SJSA1 (cell line): ENCODE measurements at regions not wholly inside any gene's neighbourhood (a gene's known extent, or its start where the extent isn't known, plus 50 kb on each side); places are given as distances from the start of the nearest gene placed in this dataset.
"Not testable (repeated sequence)": the region's sequence is repeated elsewhere in the genome, so short reads cannot be mapped to it uniquely, and the experiment has no call there.

Experiments
- DNase-seq, 2 experiments: peaks; one replicate each; pipeline ENCODE4 v3.0.0-alpha.2; 2015 to 2020; ENCODE audit warnings: low spot score in 2 of 2, low read depth in 1 of 2
- H3K27ac ChIP-seq: fragments of 250-450 bp; sonication (Bioruptor Pico); 2 replicates; pipeline ENCODE4 v1.5.1; 2020; ENCODE audit warnings: mild to moderate bottlenecking, moderate library complexity
- H3K27me3 ChIP-seq: fragments of 250-450 bp; sonication (Bioruptor Pico); replicated peaks from 2 replicates; pipeline ENCODE4 v1.5.1; 2020; ENCODE audit warnings: mild to moderate bottlenecking, moderate library complexity
- H3K36me3 ChIP-seq: fragments of 250-450 bp; sonication (Bioruptor Pico); 2 replicates; pipeline ENCODE4 v1.5.1; 2020; ENCODE audit warnings: mild to moderate bottlenecking
- H3K4me1 ChIP-seq: fragments of 250-450 bp; sonication (Bioruptor Pico); replicated peaks from 2 replicates; pipeline ENCODE4 v1.6.1; 2021; ENCODE audit warnings: mild to moderate bottlenecking
- H3K4me3 ChIP-seq: fragments of 250-450 bp; sonication (Bioruptor Pico); 2 replicates; pipeline ENCODE4 v1.5.1; 2020; ENCODE audit warnings: mild to moderate bottlenecking
- H3K9me3 ChIP-seq: fragments of 250-450 bp; sonication (Bioruptor Pico); replicated peaks from 2 replicates; pipeline ENCODE4 v1.5.1; 2020; ENCODE audit warnings: mild to moderate bottlenecking

DNA sequence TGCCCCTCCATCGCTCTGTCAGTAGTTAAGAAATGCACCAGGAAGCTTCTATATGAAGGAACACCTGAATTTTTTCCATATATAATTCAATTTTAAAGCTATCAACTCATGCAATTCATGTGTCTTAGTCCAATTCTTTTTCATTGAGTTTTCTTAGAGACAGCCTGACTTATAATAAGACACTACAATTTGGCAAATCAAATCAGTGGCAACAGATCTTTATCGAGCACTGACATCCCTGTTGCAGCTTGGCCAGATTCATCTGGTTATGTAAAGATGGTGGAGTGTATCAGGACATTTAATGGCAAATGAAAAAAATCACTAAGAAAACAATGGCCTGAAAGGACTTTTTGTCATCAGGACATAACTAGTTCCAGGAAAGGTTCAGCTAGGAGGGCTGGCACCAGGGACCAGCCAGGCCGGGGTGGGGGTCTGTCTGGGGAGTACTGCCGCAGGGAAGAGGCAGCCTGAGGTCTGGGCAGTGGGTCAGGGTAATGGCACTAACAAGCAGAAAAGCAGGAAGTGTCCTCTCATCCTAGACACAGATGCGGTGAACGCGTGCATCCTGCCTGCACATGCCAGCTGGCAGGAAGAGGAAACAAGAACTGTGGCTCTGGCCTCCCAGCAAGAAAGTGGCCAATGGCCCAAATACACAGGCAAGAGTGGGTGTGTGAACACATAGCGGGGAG lies 100.5 kb upstream of the LMNTD1 start:
- no peak overlapping the region for H3K27ac ChIP-seq

GRCh38 chr12:25655702-25656101 lies 102.6 kb upstream of the LMNTD1 start:
- Histone ChIP-seq H3K9me3 (no peaks in the 10 kb centered on the region), H3K4me3 (no peak overlapping the region), H3K27me3 (no peaks in the 10 kb centered on the region), H3K27ac (no peak overlapping the region), H3K36me3 (no peaks in the 10 kb centered on the region), H3K4me1 (no peaks in the 10 kb centered on the region)
- no peak for DNase-seq

More for the DNA sequence above, 100.5 kb upstream of the LMNTD1 start:
- DNase-seq, result no peak
- H3K4me1 ChIP-seq, result peaks cover 3% of the 10 kb centered on the region
- no peak overlapping the region for H3K4me3 ChIP-seq
- no peaks in the 10 kb centered on the region for H3K27me3 ChIP-seq
- no peaks in the 10 kb centered on the region for H3K36me3 ChIP-seq
- H3K9me3 ChIP-seq, result no peaks in the 10 kb centered on the region

GRCh38 chr12:25659621-25660020 lies 106.5 kb upstream of the LMNTD1 start:
- Histone ChIP-seq H3K27ac (no peak overlapping the region), H3K9me3 (no peaks in the 10 kb centered on the region), H3K36me3 (no peaks in the 10 kb centered on the region), H3K4me1 (no peaks in the 10 kb centered on the region), H3K4me3 (no peak overlapping the region), H3K27me3 (no peaks in the 10 kb centered on the region)
- DNase-seq, result no peak

- no peak overlapping the region for H3K27ac ChIP-seq
- H3K4me3 ChIP-seq, result no peak overlapping the region
- no peaks in the 10 kb centered on the region for H3K9me3 ChIP-seq
- H3K27me3 ChIP-seq, result no peaks in the 10 kb centered on the region
- no peak for DNase-seq
- H3K4me1 ChIP-seq, result no peaks in the 10 kb centered on the region
- H3K36me3 ChIP-seq, result no peaks in the 10 kb centered on the region
These were observed 117.3 kb upstream of the LMNTD1 start for GRCh38 chr12:25670076-25671055.

DNA sequence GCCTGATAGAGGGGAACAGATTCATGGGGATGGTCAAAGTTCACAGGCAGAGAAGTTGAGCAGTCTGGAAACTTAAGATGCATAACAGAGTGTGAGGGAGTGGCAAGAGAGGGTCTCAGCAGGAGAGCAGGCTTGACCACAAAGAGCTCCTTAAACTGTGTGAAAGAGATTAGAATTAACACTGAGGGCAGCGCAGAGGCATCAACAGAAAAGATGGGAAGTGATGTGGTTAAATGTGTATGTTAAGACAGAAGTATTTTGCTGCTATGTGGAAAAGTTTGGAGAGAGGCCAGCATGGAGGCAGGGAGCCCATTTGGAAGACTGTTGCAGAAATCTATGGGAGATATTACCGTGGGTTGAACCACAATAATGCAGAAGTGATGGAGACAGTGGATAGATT lies 122.7 kb upstream of the LMNTD1 start:
- Histone ChIP-seq H3K36me3 (no peaks in the 10 kb centered on the region), H3K4me3 (no peak overlapping the region)
- no peak for DNase-seq

GRCh38 chr12:25677232-25677937 lies 124.3 kb upstream of the LMNTD1 start:
- no peak for DNase-seq
- no peaks in the 10 kb centered on the region for H3K36me3 ChIP-seq
- no peaks in the 10 kb centered on the region for H3K27me3 ChIP-seq
- H3K4me3 ChIP-seq, result no peak overlapping the region
- H3K9me3 ChIP-seq, result no peaks in the 10 kb centered on the region
- no peak overlapping the region for H3K27ac ChIP-seq
- H3K4me1 ChIP-seq, result no peaks in the 10 kb centered on the region

More for the DNA sequence above, 122.7 kb upstream of the LMNTD1 start:
- H3K4me1 ChIP-seq, result no peaks in the 10 kb centered on the region
- no peaks in the 10 kb centered on the region for H3K9me3 ChIP-seq
- H3K27me3 ChIP-seq, result no peaks in the 10 kb centered on the region
- no peak overlapping the region for H3K27ac ChIP-seq

DNA sequence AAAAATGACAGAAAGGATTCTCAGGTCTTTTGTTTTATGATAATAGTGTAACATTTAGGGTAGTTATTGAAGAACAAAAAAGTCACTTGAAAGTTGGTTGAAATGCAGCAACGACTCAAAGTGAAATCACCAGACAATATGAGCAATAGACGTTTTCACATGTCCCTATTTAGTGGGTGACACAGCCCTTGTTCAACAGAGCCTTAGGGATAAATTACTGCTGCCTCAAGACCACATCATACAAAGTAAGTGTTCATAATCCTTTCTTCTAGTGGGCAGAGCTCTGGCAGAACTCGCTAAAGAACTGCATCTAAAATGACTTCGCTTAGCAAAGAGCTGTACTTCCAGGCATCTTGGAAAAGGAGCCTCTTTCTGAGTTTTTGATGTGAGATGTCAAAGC lies 128.5 kb upstream of the LMNTD1 start:
- no peak overlapping the region for H3K4me3 ChIP-seq
- no peaks in the 10 kb centered on the region for H3K9me3 ChIP-seq
- no peaks in the 10 kb centered on the region for H3K27me3 ChIP-seq
- no peak overlapping the region for H3K27ac ChIP-seq
- DNase-seq, result no peak
- no peaks in the 10 kb centered on the region for H3K36me3 ChIP-seq
- H3K4me1 ChIP-seq, result no peaks in the 10 kb centered on the region

- DNase-seq, result no peak
- Histone ChIP-seq H3K9me3 (no peaks in the 10 kb centered on the region), H3K4me3 (no peak overlapping the region), H3K27ac (no peak overlapping the region), H3K36me3 (no peaks in the 10 kb centered on the region), H3K27me3 (no peaks in the 10 kb centered on the region), H3K4me1 (no peaks in the 10 kb centered on the region)
These were observed 129.3 kb upstream of the LMNTD1 start for GRCh38 chr12:25682421-25682820.

GRCh38 chr12:25684070-25684469 lies 131.0 kb upstream of the LMNTD1 start:
- Histone ChIP-seq H3K36me3 (no peaks in the 10 kb centered on the region), H3K4me3 (no peak overlapping the region), H3K9me3 (no peaks in the 10 kb centered on the region), H3K4me1 (no peaks in the 10 kb centered on the region), H3K27ac (no peak overlapping the region), H3K27me3 (no peaks in the 10 kb centered on the region)
- no peak for DNase-seq

- Histone ChIP-seq H3K4me1 (no peaks in the 10 kb centered on the region), H3K9me3 (no peaks in the 10 kb centered on the region), H3K4me3 (no peak overlapping the region), H3K27ac (no peak overlapping the region), H3K27me3 (no peaks in the 10 kb centered on the region), H3K36me3 (no peaks in the 10 kb centered on the region)
- no peak for DNase-seq
These were observed 133.3 kb upstream of the LMNTD1 start for GRCh38 chr12:25686351-25686750.

DNA sequence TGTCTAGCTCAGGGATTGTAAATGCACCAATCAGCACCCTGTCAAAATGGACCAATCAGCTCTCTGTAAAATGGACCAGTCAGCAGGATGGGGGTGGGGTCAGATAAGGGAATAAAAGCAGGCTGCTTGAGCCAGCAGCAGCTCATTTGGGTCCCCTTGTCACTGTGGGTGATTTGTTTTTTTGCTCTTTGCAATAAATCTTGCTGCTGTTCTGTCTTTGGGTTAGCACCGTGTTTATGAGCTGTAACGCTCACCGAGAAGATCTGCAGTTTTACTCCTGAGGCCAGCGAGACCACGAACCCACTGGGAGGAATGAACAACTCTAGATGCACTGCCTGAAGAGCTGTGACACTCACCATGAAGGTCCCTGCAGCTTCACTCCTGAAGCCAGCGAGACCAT lies 134.1 kb upstream of the LMNTD1 start:
- Histone ChIP-seq H3K4me3 (no peak overlapping the region), H3K36me3 (no peaks in the 10 kb centered on the region), H3K9me3 (no peaks in the 10 kb centered on the region), H3K27me3 (no peaks in the 10 kb centered on the region), H3K4me1 (no peaks in the 10 kb centered on the region), H3K27ac (no peak overlapping the region)
- no peak for DNase-seq

DNA sequence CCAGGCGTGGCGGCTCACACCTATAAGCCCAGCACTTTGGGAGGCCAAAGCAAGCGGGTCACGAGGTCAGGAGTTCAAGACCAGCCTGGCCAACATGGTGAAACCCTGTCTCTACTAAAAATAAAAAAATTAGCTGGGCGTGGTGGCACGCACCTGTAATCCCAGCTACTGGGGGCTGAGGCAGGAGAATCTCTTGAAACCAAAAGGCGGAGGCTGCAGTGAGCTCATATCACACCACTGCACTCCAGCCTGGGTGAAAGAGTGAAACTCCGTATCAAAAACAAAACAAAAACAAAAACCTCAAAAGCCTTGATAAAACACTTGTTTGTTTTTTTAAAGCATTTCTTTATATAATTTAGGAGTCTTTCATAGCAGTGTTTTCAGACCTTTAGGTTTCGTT lies 135.8 kb upstream of the LMNTD1 start:
- DNase-seq, result not testable (repeated sequence)

DNA sequence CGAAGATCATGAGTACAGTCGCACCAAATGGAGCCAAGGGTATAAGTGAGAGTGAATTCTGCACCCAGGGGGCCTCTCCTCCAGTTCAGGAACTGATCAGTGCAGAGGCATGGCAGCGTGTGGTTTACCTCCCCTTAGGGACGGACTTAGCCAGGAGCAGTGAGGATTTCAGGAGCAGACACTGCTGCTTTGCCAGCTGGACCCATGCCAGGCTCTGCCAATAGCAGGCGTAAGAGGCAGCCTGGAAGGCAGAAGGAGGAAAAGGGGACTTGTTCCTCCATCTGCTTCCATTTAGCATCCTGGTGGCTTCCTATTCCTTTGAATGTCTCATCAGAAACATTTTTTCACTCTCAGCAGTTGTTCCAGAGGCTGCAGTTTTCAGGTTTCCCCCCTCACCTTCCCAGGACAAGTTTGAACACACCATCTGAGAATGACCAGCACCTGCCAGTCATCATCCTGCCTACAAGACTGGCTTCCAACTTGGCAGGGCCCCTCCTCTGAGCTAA lies 137.0 kb upstream of the LMNTD1 start:
- no peaks in the 10 kb centered on the region for H3K9me3 ChIP-seq
- no peak for DNase-seq
- no peaks in the 10 kb centered on the region for H3K27me3 ChIP-seq
- no peak overlapping the region for H3K27ac ChIP-seq
- H3K4me1 ChIP-seq, result peaks cover 13% of the 10 kb centered on the region
- H3K4me3 ChIP-seq, result no peak overlapping the region
- no peaks in the 10 kb centered on the region for H3K36me3 ChIP-seq

More for the DNA sequence above, 135.8 kb upstream of the LMNTD1 start:
- H3K27ac ChIP-seq, H3K36me3 ChIP-seq, H3K27me3 ChIP-seq, H3K4me1 ChIP-seq, H3K4me3 ChIP-seq, H3K9me3 ChIP-seq: not testable (repeated sequence)
